ENCODE measurements at regions not wholly inside any gene's neighbourhood (a gene's known extent, or its start where the extent isn't known, plus 50 kb on each side); places are given as distances from the start of the nearest gene placed in this dataset.

DNA sequence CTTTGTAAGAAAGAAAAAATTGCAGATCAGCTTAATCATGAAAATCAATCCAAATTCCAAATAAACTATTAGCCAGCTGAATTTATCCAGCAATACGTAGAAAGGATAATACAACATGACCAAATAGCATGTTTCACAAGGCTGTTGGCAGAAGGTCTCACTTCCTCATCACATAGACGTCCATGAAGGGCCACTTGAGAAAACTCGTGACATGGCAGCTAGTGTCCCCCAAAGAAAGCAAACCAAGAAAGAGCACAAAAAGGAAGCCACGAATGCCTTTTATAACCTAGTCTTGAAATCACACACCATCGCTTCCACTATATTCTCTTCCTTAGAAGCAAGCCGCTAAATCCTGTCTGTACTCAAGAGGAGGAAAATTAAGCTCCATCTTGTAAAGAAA is 105.6 kb upstream of the NRBF2 start:
- no peaks in the 10 kb centered on the region for H3K9me3 ChIP-seq (ENCODE audit: control insufficient read depth, insufficient read depth, low read length)
- no peak overlapping the region for H2BK15ac ChIP-seq (ENCODE audit: low read depth, low read length)
- no peak overlapping the region for H3K18ac ChIP-seq (ENCODE audit: low read depth, low read length)
- no peak overlapping the region for H2AK5ac ChIP-seq (ENCODE audit: low read depth, low read length)
- BruUV-seq (replicated peaks) = no TSS peak
- no peak for TF ChIP-seq MAZ (IDR thresholded peaks at IDR 0.05; ENCODE audit: borderline replicate concordance, low read depth, low read length)
- TF ChIP-seq, protein P1, sequence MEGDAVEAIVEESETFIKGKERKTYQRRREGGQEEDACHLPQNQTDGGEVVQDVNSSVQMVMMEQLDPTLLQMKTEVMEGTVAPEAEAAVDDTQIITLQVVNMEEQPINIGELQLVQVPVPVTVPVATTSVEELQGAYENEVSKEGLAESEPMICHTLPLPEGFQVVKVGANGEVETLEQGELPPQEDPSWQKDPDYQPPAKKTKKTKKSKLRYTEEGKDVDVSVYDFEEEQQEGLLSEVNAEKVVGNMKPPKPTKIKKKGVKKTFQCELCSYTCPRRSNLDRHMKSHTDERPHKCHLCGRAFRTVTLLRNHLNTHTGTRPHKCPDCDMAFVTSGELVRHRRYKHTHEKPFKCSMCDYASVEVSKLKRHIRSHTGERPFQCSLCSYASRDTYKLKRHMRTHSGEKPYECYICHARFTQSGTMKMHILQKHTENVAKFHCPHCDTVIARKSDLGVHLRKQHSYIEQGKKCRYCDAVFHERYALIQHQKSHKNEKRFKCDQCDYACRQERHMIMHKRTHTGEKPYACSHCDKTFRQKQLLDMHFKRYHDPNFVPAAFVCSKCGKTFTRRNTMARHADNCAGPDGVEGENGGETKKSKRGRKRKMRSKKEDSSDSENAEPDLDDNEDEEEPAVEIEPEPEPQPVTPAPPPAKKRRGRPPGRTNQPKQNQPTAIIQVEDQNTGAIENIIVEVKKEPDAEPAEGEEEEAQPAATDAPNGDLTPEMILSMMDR (conservative IDR thresholded peaks at IDR 0.05; ENCODE audit: low read depth, low read length) = no peak
- H3K4me2 ChIP-seq (ENCODE audit: low read depth, low read length) = no peak overlapping the region
- H3K4me1 ChIP-seq (ENCODE audit: control insufficient read depth, insufficient read depth, low read length) = no peaks in the 10 kb centered on the region
- no peak overlapping the region for H2AFZ ChIP-seq (replicated peaks; ENCODE audit: low read length, poor library complexity)
- no peak overlapping the region for H4K8ac ChIP-seq (ENCODE audit: low read depth in 2 of 2, low read length in 2 of 2)
- no peak overlapping the region for H3K56ac ChIP-seq (ENCODE audit: extremely low read depth, insufficient read depth, low read length)
- no peak overlapping the region for H2BK120ac ChIP-seq (ENCODE audit: low read depth, low read length)
- no peaks in the 10 kb centered on the region for H3K36me3 ChIP-seq (ENCODE audit: control insufficient read depth, insufficient read depth, low read length)
- no peak overlapping the region for H2BK5ac ChIP-seq (ENCODE audit: low read depth, low read length, poor library complexity, severe bottlenecking)
- no peaks in the 10 kb centered on the region for H4K20me1 ChIP-seq (ENCODE audit: insufficient read depth, low read length)
- no peak overlapping the region for H3K4ac ChIP-seq (ENCODE audit: low read depth, low read length)
- H3K23ac ChIP-seq (ENCODE audit: low read depth, low read length) = no peak overlapping the region
- H3K79me1 ChIP-seq (ENCODE audit: low read depth in 1 of 2, low read length in 2 of 2) = no peaks in the 10 kb centered on the region
- no peak overlapping the region for H2AK9ac ChIP-seq (replicated peaks; ENCODE audit: low read depth, low read length, poor library complexity)
- WGBS, 2 experiments (ENCODE audit: extremely low coverage in 2 of 2, insufficient read length in 1 of 2) = 47% methylated on average over 2 of the region's 6 CpGs; no CpG with 5 or more reads in 1 of the 2 experiments
- intact Hi-C loops (cut with micrococcal nuclease) = no loop called here
- no peak overlapping the region for H2BK20ac ChIP-seq (ENCODE audit: low read depth, low read length)
- no peaks in the 10 kb centered on the region for H3K9me1 ChIP-seq (ENCODE audit: insufficient read depth, low read length)
- H3K14ac ChIP-seq (replicated peaks; ENCODE audit: low read depth, low read length) = no peak overlapping the region
- H3K27me3 ChIP-seq (ENCODE audit: control insufficient read depth, insufficient read depth, low read length) = no peaks in the 10 kb centered on the region
- DNase-seq (no peak), ATAC-seq (ENCODE audit: low read depth) (no peak)
- in situ Hi-C loops (cut with MboI; ENCODE audit: low sequenced_read_pairs) = no loop called here
- dilution Hi-C loops (cut with HindIII; ENCODE audit: low sequenced_read_pairs, unreplicated experiment) = no loop called here
- no peak overlapping the region for H4K5ac ChIP-seq (ENCODE audit: low read depth, low read length)
- no peak overlapping the region for H4K91ac ChIP-seq (ENCODE audit: insufficient read depth, low read depth, low read length)
- no peak overlapping the region for H3K27ac ChIP-seq (ENCODE audit: insufficient read depth, low read length)
- POLR2A ChIA-PET (ENCODE audit: unreplicated experiment) = no interaction called here
- H3K9ac ChIP-seq (ENCODE audit: low read depth, low read length) = no peak overlapping the region
- H3K4me3 ChIP-seq (ENCODE audit: insufficient read depth, low read depth, low read length) = no peak overlapping the region
- CTCF ChIA-PET = interaction anchor here (0.6 kb wide), 1 partner anchor 538 kb away, joined by 3 read pairs; no protein-coding TSS in a partner anchor

Measured in IMR-90 (cell line).